ENCODE measurements at regions not wholly inside any gene's neighbourhood (a gene's known extent, or its start where the extent isn't known, plus 50 kb on each side); places are given as distances from the start of the nearest gene placed in this dataset.

- no peak for TF ChIP-seq ZFX (IDR thresholded peaks at IDR 0.05)
- TF ChIP-seq CTCF (conservative IDR thresholded peaks at IDR 0.05) = no peak
- H3K27ac ChIP-seq = no peak overlapping the region
Observed at GRCh38 chr13:108435393-108436149, 166.1 kb downstream of the TNFSF13B start.

GRCh38 chr13:108437496-108437895, 168.0 kb downstream of the TNFSF13B start:
- H3K27ac ChIP-seq = no peak overlapping the region
- TF ChIP-seq CTCF (conservative IDR thresholded peaks at IDR 0.05) = no peak
- TF ChIP-seq ZFX (IDR thresholded peaks at IDR 0.05) = no peak

GRCh38 chr13:108439556-108439955, 170.0 kb downstream of the TNFSF13B start:
- no peak for TF ChIP-seq ZFX (IDR thresholded peaks at IDR 0.05)
- TF ChIP-seq CTCF (conservative IDR thresholded peaks at IDR 0.05) = no peak
- H3K27ac ChIP-seq = no peak overlapping the region

GRCh38 chr13:108444448-108444847, 174.9 kb downstream of the TNFSF13B start:
- no peak overlapping the region for H3K27ac ChIP-seq
- TF ChIP-seq ZFX (IDR thresholded peaks at IDR 0.05) (no peak), CTCF (conservative IDR thresholded peaks at IDR 0.05) (no peak)

- TF ChIP-seq ZFX (IDR thresholded peaks at IDR 0.05) = no peak
- no peak for TF ChIP-seq CTCF (conservative IDR thresholded peaks at IDR 0.05)
Observed at GRCh38 chr13:108448891-108449290, 179.4 kb downstream of the TNFSF13B start.

GRCh38 chr13:108451121-108451520, 178.3 kb upstream of the MYO16 start:
- no peak overlapping the region for H3K27ac ChIP-seq
- TF ChIP-seq ZFX (IDR thresholded peaks at IDR 0.05) = no peak
- TF ChIP-seq CTCF (conservative IDR thresholded peaks at IDR 0.05) = no peak

More at GRCh38 chr13:108448891-108449290, 179.4 kb downstream of the TNFSF13B start:
- H3K27ac ChIP-seq = no peak overlapping the region

GRCh38 chr13:108455320-108455719, 174.1 kb upstream of the MYO16 start:
- H3K27ac ChIP-seq = no peak overlapping the region
- TF ChIP-seq ZFX (IDR thresholded peaks at IDR 0.05) = no peak
- TF ChIP-seq CTCF (conservative IDR thresholded peaks at IDR 0.05) = no peak
